ENCODE measurements at regions not wholly inside any gene's neighbourhood (a gene's known extent, or its start where the extent isn't known, plus 50 kb on each side); places are given as distances from the start of the nearest gene placed in this dataset.
A peak's percentile ranks its signal among the peaks of the same experiment; 100 is the strongest.

DNA sequence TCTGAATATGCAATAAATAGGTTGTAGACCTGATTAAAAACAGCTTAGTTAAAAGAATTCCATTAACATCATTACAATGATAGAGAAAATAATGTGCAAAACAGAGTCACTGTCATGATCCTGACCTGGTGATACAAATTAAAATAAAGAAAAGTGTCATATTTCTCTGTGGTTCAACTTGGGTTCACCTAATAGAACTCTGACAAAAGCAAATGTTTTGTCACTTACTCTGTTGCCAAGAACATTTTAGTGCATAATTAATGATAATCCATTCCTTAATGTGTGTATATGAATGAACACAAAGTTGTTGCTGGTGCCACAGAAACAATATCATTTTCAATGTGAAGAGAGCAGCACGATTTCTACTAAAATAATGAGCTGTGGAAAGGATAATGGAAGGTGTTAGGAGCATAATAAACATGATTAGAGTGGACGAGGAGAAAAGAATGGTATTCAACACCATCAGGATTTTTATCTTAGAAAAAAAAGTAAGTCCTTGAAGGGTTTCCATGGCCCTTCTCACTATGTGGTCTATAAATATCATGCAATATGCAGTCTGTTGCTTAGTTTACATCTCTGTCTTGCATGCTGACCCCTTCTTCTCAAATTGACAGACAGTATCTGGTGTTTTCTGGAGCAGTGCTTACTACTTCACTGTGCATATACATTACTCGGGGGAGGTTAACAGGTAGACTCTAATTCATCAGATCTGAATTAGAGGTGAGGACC is 656.6 kb upstream of the MMS22L start:
- no peak for DNase-seq (ENCODE audit: low spot score)
- BruUV-seq (replicated peaks): no TSS peak
- no peaks in the 10 kb centered on the region for H3K36me3 ChIP-seq (ENCODE audit: insufficient read depth, low read length, poor library complexity, severe bottlenecking)
- H3K4me1 ChIP-seq (ENCODE audit: insufficient read depth, low read length, poor library complexity, severe bottlenecking): peaks cover 9% of the 10 kb centered on the region
- intact Hi-C loops (cut with micrococcal nuclease; ENCODE audit: unreplicated experiment): no loop called here
- no peaks in the 10 kb centered on the region for H3K9me3 ChIP-seq (ENCODE audit: low read depth, low read length, poor library complexity, severe bottlenecking)
- H3K27ac ChIP-seq (ENCODE audit: low read depth, low read length, poor library complexity, severe bottlenecking): no peak overlapping the region
- ChIA-PET POLR2A (ENCODE audit: low non-redundant PET) (no interaction called here), CTCF (no interaction called here)
- no peak overlapping the region for H3K4me3 ChIP-seq (ENCODE audit: low read depth, low read length, poor library complexity, severe bottlenecking)
- H3K27me3 ChIP-seq (replicated peaks; ENCODE audit: insufficient read depth, low read depth, low read length, poor library complexity): no peaks in the 10 kb centered on the region
- TF ChIP-seq, protein P1, sequence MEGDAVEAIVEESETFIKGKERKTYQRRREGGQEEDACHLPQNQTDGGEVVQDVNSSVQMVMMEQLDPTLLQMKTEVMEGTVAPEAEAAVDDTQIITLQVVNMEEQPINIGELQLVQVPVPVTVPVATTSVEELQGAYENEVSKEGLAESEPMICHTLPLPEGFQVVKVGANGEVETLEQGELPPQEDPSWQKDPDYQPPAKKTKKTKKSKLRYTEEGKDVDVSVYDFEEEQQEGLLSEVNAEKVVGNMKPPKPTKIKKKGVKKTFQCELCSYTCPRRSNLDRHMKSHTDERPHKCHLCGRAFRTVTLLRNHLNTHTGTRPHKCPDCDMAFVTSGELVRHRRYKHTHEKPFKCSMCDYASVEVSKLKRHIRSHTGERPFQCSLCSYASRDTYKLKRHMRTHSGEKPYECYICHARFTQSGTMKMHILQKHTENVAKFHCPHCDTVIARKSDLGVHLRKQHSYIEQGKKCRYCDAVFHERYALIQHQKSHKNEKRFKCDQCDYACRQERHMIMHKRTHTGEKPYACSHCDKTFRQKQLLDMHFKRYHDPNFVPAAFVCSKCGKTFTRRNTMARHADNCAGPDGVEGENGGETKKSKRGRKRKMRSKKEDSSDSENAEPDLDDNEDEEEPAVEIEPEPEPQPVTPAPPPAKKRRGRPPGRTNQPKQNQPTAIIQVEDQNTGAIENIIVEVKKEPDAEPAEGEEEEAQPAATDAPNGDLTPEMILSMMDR (conservative IDR thresholded peaks at IDR 0.05; ENCODE audit: low read depth, low read length): no peak

DNA sequence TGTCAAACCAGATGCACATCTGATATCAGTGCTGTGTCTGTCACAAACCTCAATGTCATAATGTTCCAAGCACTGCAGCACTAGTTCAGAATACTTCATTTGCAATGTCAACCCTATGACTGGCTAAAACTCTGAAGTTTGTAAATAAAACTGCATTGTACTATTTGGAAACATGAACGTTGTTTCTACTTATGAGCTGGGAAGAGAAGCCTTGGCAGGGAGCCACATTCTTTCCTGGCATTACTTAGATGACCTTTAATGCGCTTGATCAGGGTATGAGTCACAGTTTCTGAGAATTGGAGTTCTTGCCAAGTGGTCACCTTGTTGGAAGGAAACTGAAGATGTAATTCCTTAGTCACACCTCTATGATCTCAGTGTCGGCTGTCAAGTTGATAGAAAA is 664.8 kb upstream of the MMS22L start:
- ChIA-PET CTCF (no interaction called here), POLR2A (ENCODE audit: low non-redundant PET) (no interaction called here)
- Histone ChIP-seq H3K4me3 (ENCODE audit: low read depth, low read length, poor library complexity, severe bottlenecking) (no peak overlapping the region), H3K4me1 (ENCODE audit: insufficient read depth, low read length, poor library complexity, severe bottlenecking) (peaks cover 21% of the 10 kb centered on the region), H3K27ac (ENCODE audit: low read depth, low read length, poor library complexity, severe bottlenecking) (peak overlapping the region; percentile 43), H3K9me3 (ENCODE audit: low read depth, low read length, poor library complexity, severe bottlenecking) (no peaks in the 10 kb centered on the region), H3K27me3 (replicated peaks; ENCODE audit: insufficient read depth, low read depth, low read length, poor library complexity) (no peaks in the 10 kb centered on the region), H3K36me3 (ENCODE audit: insufficient read depth, low read length, poor library complexity, severe bottlenecking) (no peaks in the 10 kb centered on the region)
- TF ChIP-seq, protein P1 (conservative IDR thresholded peaks at IDR 0.05; ENCODE audit: low read depth, low read length): no peak
- intact Hi-C loops (cut with micrococcal nuclease; ENCODE audit: unreplicated experiment): no loop called here
- DNase-seq (ENCODE audit: low spot score): peak; percentile 75
- no TSS peak for BruUV-seq (replicated peaks)

DNA sequence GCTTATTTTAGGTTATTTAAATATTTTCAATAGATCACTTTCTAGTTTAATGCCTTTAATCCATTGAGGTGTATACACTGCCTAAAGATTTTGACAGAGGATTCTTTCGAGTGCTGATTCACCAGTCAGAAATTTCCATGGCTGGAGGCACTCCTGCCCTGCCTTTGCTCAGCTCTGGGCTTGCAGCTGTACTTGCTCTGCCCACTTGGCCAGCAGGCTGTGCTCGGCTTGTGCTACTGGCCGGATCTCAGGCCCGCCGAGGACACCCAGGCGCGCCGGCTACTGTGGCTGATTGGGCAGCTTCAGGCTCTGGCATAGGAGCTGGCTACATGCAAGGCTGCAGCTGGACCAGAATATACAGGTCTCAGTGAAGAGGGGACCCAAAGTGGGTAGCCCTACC is 675.1 kb upstream of the MMS22L start:
- BruUV-seq (replicated peaks): no TSS peak
- DNase-seq (ENCODE audit: low spot score): no peak
- H3K4me3 ChIP-seq (ENCODE audit: low read depth, low read length, poor library complexity, severe bottlenecking): no peak overlapping the region
- ChIA-PET POLR2A (ENCODE audit: low non-redundant PET) (no interaction called here), CTCF (no interaction called here)
- no peaks in the 10 kb centered on the region for H3K27me3 ChIP-seq (replicated peaks; ENCODE audit: insufficient read depth, low read depth, low read length, poor library complexity)
- intact Hi-C loops (cut with micrococcal nuclease; ENCODE audit: unreplicated experiment): no loop called here
- H3K9me3 ChIP-seq (ENCODE audit: low read depth, low read length, poor library complexity, severe bottlenecking): no peaks in the 10 kb centered on the region
- no peaks in the 10 kb centered on the region for H3K36me3 ChIP-seq (ENCODE audit: insufficient read depth, low read length, poor library complexity, severe bottlenecking)
- H3K4me1 ChIP-seq (ENCODE audit: insufficient read depth, low read length, poor library complexity, severe bottlenecking): no peaks in the 10 kb centered on the region
- H3K27ac ChIP-seq (ENCODE audit: low read depth, low read length, poor library complexity, severe bottlenecking): no peak overlapping the region
- TF ChIP-seq EZH2 (IDR thresholded peaks at IDR 0.05; ENCODE audit: borderline replicate concordance, low read depth, low read length, poor library complexity, severe bottlenecking): no peak
- TF ChIP-seq, protein P1 (conservative IDR thresholded peaks at IDR 0.05; ENCODE audit: low read depth, low read length): no peak
